Kasumi-1 (cell line): ENCODE measurements at regions not wholly inside any gene's neighbourhood (a gene's known extent, or its start where the extent isn't known, plus 50 kb on each side); places are given as distances from the start of the nearest gene placed in this dataset.
"Not testable (repeated sequence)": the region's sequence is repeated elsewhere in the genome, so short reads cannot be mapped to it uniquely, and the experiment has no call there.

Experiments used
- DNase-seq, 2 experiments: peaks; one replicate each; lab custom pipeline; 2025; lab: John Stamatoyannopoulos, UW

DNA sequence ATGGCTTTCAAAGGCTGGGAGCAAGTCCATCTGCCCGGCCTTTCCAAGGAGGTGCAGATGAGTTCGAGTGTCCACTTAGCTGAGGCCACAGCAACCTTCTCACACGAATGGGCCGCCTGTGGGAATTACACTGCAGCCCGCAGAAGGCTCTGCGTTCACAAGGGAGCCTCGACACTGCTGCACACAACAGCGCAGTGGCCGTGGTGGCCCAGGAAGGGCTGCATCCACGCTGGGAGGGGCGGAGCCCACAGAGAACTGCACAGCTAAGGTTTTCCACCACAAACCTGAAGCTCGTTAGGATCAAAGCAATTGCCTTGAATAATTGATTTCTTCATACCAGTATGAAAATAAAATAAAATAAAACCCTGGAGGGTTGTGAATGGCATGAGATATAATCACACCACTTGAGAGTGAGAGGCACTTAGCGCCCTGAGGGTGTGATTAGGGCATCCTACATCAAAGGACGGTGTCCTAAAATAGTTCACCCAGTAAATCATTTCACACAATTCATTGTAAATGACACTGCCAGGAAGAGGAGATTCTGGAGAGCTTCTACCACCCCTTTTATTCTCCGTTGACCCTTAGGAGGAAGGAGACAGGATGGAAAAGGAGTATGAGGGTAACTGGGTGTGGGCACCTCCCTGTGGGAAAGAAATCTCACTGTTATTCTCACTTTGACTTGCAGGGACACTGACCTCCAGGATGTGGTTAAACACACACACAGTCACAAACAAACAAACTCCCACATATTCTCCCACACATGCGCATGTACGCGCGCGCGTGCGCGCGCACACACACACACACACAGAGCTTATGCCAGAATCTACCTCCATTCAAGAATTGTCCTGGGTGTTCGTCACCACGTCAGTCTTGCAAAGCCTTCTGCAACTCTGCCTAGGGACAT lies 256.6 kb upstream of the ID2 start:
- no peak for DNase-seq

DNA sequence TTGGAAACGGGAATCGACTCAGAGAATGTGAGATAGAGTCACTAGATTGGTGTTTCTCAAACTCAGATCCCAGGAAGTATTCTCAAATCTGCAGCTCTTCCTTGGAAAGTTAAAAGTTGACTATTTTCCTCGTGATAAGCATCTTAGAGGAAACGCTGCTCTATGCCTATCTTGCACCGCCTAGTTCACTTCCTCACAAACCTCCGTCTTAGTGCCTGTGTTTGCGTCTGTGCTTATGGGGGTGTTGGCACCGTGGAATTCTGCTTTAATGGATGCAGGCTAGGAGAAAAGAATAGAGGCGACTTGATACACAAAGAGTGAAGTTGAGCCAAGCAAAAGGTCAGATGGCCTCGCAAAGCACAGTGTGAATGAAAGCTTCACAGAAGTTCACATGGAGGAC lies 255.3 kb upstream of the ID2 start:
- no peak for DNase-seq

DNA sequence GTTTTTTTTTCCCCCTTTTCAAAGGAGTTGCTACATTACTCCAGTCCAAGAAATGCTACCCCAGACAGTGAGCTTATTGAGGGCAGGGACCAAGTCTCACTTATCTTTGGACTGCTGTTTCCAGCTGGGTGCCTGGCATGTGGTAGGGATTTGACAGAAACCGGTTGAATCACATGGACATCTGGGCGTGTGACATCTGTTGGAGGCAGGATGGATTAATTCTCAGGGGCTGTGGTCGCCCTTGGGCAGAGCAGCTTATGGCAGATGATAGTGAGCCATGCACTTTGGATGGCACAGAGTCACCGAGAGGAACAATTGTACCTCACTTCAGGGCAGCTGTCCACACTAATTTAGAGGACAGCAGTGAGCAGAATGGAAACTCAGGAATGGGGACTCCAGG lies 254.6 kb upstream of the ID2 start:
- no peak for DNase-seq

GRCh38 chr2:8430628-8431027 lies 251.2 kb upstream of the ID2 start:
- no peak for DNase-seq

DNA sequence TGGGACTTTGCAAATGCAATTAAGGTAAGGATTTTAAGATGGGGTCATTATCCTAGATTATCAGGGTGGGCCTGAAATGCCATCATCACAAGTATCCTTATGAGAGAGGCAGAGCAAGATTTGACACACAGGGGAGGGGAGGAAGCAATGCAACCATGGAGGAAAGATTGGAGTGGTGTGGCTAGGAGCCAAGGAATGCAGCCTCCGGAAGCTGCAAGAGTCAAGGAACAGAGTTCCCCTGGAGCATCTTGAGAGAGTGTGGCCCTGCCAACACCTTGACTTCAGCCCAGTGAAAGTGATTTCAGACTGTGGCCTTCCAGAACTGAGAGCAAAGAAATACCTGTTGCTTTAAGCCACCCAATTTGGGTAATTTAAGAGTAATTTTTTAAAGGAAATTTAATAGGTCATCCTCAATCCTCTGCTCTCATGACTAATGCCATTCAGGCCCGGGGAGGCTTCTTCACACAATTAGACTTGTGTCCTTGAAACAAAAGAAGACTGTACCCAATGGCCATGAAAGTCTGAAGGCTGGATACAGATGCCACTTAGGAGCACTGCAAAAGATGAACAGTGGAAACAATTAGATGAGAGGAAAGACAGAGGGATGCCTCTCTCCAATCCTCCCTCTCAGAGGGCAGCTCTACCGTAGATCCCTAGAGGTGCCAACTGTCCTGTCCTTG lies 250.3 kb upstream of the ID2 start:
- no peak for DNase-seq

GRCh38 chr2:8432706-8433336 lies 249.0 kb upstream of the ID2 start:
- DNase-seq, result no peak

DNA sequence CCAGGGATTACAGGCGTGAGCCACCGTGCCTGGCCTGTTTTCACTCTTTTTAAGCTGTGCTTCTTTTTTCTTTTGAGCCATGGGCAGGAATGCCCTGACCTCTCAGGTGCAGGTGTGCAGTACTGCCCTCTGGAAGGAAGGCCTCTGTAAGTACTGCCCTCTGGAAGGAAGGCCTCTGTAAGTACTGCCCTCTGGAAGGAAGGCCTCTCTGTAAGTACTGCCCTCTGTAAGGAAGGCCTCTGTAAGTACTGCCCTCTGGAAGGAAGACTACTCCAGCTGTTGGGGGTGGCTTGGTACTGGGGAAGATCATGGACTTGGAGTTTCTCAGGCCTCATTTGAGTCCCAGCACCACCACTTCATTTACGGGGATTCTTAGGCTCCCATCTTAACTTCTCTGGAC lies 248.5 kb upstream of the ID2 start:
- no peak for DNase-seq

DNA sequence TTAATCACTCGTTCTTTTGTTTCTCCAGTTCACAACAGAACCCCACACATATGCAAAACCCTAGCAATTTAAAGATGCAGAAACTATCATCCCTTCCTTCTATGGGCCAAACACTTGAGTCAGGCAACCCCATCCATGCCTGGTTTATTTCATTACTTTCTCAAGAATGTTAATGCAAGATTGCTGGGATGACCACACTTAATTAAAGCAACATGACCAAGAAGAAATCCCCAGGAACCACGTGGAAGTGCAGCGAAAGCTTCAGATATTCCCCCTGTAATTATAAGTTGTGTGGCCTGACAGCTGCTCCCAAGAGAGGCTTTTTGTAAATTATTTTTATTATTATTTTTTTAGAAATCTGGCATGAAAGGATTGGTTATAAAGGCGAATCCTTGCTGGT lies 246.2 kb upstream of the ID2 start:
- no peak for DNase-seq

DNA sequence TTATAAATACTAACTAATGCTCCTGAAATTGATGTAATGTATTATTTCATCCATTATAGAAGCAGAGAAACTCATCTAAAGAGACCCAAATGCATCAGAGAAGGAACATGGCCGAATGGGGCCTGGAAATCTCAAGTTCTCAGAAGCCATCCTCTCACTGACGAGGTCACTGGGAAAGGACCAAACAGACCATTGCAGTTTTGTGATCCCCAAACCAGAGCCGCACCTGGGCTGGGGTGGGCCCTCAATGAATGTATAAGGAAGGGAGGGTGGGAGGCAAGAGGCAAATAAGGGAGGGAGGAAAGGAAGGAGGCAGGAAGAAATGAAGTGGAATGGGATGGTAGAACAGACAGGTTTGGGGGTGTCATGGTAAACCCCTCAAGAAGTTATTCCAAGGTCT lies 245.3 kb upstream of the ID2 start:
- DNase-seq, result no peak

- no peak for DNase-seq
Observed at GRCh38 chr2:8437228-8437948, 244.5 kb upstream of the ID2 start.

DNA sequence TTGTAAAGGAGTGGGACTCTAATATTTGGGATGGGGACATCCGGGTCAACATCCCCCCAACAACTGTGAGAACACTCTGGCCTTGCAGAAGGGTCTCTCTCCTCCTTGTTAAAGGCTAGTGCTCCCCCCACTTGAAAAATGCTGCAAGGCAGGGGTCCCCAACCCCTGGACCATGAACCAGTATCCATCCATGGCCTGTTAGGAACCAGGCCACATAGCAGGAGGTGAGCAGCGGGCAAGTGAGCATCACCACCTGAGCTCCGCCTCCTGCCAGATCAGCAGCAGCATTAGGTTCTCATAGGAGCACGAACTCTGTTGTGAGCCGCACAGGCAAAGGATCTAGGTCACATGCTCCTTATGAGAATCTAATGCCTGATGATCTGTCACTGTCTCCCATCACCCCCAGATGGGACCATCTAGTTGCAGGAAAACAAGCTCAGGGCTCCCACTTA lies 243.9 kb upstream of the ID2 start:
- no peak for DNase-seq

DNA sequence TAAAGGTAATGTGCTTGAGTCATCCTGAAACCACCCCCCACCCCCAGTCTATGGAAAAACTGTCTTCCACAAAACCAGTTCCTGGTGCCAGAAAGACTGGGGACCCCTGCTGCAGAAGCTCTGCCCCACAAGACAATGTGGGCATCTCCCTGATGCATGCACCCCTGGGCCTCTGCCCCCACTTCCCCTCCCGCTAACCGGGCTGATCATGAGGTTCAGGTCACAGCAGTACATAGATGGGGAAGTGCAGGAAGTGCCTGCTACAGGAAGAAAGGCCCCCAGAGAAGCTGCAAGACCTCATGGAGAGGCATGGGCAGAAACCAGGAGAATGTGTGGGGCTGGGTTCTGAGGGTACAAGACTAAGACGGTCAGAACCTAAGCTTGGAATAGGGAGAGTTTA lies 243.4 kb upstream of the ID2 start:
- peak; percentile 59 to 83 for DNase-seq

DNA sequence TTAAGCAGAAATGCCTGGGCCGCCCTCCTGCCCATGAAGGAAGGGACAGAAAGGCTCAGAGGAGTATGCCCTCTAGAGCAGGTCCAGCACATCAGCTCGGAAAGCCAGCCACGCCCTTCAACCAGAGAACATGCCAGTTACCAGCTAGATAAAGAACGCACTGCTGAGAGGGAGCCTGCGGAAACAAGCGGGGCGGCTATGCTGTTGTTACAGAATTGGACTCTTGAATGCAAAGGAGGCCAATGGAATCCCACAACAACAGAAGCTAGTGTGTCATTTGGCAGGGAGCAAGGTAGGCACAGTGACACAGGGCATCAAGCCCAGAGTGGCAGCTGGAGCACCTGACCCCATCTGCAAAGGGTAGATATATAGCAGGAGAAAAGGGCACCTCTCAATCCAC lies 242.9 kb upstream of the ID2 start:
- no peak for DNase-seq

DNA sequence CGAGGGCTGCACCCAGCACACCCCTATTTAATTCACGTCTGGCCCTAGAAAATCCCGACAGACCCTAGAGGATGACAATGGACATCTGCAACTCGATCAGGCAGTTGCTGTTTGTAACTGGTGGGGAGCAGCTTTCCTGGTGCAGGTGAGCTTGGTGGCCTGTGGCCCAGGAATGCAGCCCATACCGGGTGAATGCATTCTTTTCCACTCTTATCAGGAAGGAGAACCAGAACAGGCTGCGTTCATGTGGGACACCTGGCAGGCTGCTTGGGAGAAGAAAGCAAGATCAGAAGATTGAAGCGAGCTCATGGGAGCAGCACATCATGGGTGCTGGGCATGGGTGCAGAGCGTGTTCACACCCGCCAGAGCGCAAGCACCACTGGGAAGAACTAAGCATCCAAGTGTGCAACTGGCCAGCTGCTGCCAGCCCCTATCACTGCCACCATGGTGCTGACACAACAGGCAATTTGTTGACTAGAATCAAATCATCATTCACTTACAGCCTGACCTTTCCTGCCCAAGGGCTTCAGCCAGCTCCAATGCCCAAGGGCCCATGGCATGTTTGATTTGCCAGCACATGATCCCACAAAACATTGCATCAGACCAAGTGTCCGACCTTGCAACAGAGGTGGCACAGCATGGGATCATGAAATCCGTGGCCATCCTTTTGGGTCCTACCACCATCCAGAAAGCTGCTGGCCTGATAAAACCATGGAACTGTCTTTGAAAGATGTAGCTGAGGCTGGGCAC lies 241.7 kb upstream of the ID2 start:
- DNase-seq, result no peak

GRCh38 chr2:8441371-8441770 lies 240.5 kb upstream of the ID2 start:
- no peak for DNase-seq

- DNase-seq, result peak; percentile 63 to 66
Observed at GRCh38 chr2:8441986-8442385, 239.9 kb upstream of the ID2 start.

DNA sequence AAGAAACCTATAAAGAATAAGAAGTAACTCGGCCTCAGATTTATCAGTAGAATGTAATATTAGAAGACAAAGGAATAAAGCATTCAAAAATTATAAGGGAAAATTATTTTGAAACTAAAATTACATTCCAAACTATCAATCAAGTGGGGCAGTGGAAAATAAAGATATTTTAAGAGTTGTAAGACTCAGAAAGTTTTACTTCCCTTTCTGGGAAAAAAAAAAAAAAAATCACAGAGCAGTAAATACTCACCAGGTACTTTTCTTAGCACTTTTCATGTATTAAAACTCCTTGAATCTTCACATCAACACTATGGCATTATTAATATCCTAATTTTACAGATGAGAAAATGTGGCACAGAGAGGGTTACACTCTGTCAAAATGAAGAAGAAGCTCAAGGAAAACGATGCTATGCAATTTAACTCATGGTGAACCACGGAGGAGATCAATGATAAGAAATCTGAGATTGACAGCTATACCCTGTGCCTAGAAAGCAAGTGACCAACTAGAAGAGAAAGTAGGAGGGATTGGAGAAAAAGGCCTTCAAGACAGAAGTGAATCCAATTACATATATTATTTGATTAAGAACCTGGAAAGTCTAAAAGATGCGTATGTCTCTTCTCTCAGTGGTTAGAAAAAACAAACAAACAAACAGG lies 238.9 kb upstream of the ID2 start:
- DNase-seq, result no peak

DNA sequence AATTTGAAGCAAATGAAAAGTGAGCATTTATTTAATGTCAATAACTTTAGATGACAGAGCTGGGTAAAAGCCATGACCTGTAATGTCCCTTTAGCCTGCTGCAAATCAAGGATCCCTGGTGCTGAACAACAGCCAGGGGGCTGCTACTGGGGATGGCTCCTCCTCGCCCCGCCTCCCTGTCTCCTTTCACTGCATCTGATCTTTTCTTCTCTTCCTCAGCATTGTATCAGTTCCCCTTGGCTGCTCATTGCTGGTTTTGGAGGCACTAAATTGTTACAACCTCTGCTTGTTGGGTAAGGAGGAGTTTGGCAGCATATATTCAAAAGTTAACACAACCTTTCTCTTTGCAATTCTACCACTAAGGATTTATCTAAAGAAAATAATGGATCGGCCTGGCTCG lies 236.3 kb upstream of the ID2 start:
- DNase-seq, result no peak

DNA sequence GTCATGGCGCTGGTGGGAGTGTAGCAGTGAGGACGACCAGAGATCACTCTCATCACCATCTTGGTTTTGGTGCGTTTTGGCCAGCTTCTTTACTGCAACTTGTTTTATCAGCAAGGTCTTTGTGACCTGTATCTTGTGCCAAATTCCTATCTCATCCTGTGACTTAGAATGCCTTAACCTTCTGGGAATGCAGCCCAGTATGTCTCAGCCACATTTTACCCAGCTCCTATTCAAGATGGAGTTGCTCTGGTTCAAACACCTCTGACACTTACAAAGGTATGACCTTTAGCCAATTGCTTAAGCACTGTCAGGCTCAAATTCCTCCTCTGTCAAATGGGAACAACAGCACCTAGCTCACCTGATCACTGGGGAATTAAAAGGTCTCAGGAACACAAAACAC lies 235.1 kb upstream of the ID2 start:
- not testable (repeated sequence) for DNase-seq

- no peak for DNase-seq
Observed at GRCh38 chr2:8447610-8448221, 234.1 kb upstream of the ID2 start.
